Bronchial epithelial cell (primary cell): ENCODE measurements at regions not wholly inside any gene's neighbourhood (a gene's known extent, or its start where the extent isn't known, plus 50 kb on each side); places are given as distances from the start of the nearest gene placed in this dataset.

Experiments used
- DNase-seq: peaks from one replicate; pipeline ENCODE4 v3.0.0-alpha.2; 2010; ENCODE audit warnings: low read depth
- FAIRE-seq: peaks from 2 replicates; lab custom pipeline; 2011; peaks lifted over from hg19 to GRCh38; lab: Jason Lieb, UNC
- H3K27me3 ChIP-seq: 2 replicates; pipeline ENCODE4 v1.5.1; 2011; ENCODE audit warnings: low read length; ENCODE audit not compliant: control insufficient read depth, insufficient read depth
- H3K36me3 ChIP-seq: 2 replicates; pipeline ENCODE4 v1.5.1; 2011; ENCODE audit warnings: low read length; ENCODE audit not compliant: control insufficient read depth, insufficient read depth
- H3K4me3 ChIP-seq: 2 replicates; pipeline ENCODE4 v1.5.1; 2011; ENCODE audit warnings: mild to moderate bottlenecking, low read depth, low read length, control low read depth
- CTCF ChIP-seq: IDR thresholded peaks from 2 replicates; pipeline ENCODE4 v1.5.1; 2011; ENCODE audit warnings: mild to moderate bottlenecking, moderate library complexity, low read length, control low read depth, inconsistent platforms; ENCODE audit not compliant: insufficient read depth, severe bottlenecking

GRCh38 chr5:93845376-93845775 lies 104.0 kb upstream of the POU5F2 start:
- H3K36me3 ChIP-seq: no peaks in the 10 kb centered on the region
- DNase-seq (no peak), FAIRE-seq (no peak)
- no peak overlapping the region for H3K4me3 ChIP-seq
- no peak for TF ChIP-seq CTCF
- H3K27me3 ChIP-seq: no peaks in the 10 kb centered on the region

- peak; percentile 87 for DNase-seq
- no peak for FAIRE-seq
- H3K27me3 ChIP-seq: no peaks in the 10 kb centered on the region
- no peak for TF ChIP-seq CTCF
- H3K36me3 ChIP-seq: no peaks in the 10 kb centered on the region
- H3K4me3 ChIP-seq: no peak overlapping the region
Observed at GRCh38 chr5:93831449-93831848, 90.0 kb upstream of the POU5F2 start.

- Histone ChIP-seq H3K4me3 (no peak overlapping the region), H3K27me3 (no peaks in the 10 kb centered on the region), H3K36me3 (no peaks in the 10 kb centered on the region)
- no peak for TF ChIP-seq CTCF
- no peak for DNase-seq
- FAIRE-seq: no peak
Observed at GRCh38 chr5:93830893-93831292, 89.5 kb upstream of the POU5F2 start.

GRCh38 chr5:93829346-93829745 lies 87.9 kb upstream of the POU5F2 start:
- H3K36me3 ChIP-seq: no peaks in the 10 kb centered on the region
- no peak overlapping the region for H3K4me3 ChIP-seq
- no peaks in the 10 kb centered on the region for H3K27me3 ChIP-seq
- FAIRE-seq (no peak), DNase-seq (no peak)
- no peak for TF ChIP-seq CTCF

GRCh38 chr5:93821891-93822415 lies 80.6 kb upstream of the POU5F2 start:
- FAIRE-seq (no peak), DNase-seq (no peak)
- TF ChIP-seq CTCF: no peak

GRCh38 chr5:93819668-93820067 lies 78.3 kb upstream of the POU5F2 start:
- no peak overlapping the region for H3K4me3 ChIP-seq
- no peaks in the 10 kb centered on the region for H3K36me3 ChIP-seq
- DNase-seq (no peak), FAIRE-seq (no peak)
- no peaks in the 10 kb centered on the region for H3K27me3 ChIP-seq
- no peak for TF ChIP-seq CTCF

More at GRCh38 chr5:93821891-93822415, 80.6 kb upstream of the POU5F2 start:
- H3K27me3 ChIP-seq: no peaks in the 10 kb centered on the region
- H3K4me3 ChIP-seq: no peak overlapping the region
- H3K36me3 ChIP-seq: no peaks in the 10 kb centered on the region
